Ishikawa (cell line): ENCODE measurements at regions not wholly inside any gene's neighbourhood (a gene's known extent, or its start where the extent isn't known, plus 50 kb on each side); places are given as distances from the start of the nearest gene placed in this dataset.

Experiments
- CEBPB ChIP-seq: IDR thresholded peaks from 2 replicates; pipeline ENCODE4 v1.6.1; 2012
- CREB1 ChIP-seq: IDR thresholded peaks from 2 replicates; pipeline ENCODE4 v1.6.1; 2012; ENCODE audit warnings: low read depth
- EGR1 ChIP-seq: IDR thresholded peaks from 2 replicates; pipeline ENCODE4 v1.6.1; 2012
- EP300 ChIP-seq: IDR thresholded peaks from 2 replicates; pipeline ENCODE4 v1.6.1; 2012; ENCODE audit warnings: borderline replicate concordance
- FOXM1 ChIP-seq: IDR thresholded peaks from 2 replicates; pipeline ENCODE4 v1.6.1; 2012; ENCODE audit warnings: low read depth, borderline replicate concordance
- NFIC ChIP-seq: IDR thresholded peaks from 2 replicates; pipeline ENCODE4 v1.6.1; 2012
- RAD21 ChIP-seq: IDR thresholded peaks from 2 replicates; pipeline ENCODE4 v1.6.1; 2012; ENCODE audit warnings: low read depth
- TAF1 ChIP-seq: IDR thresholded peaks from 2 replicates; pipeline ENCODE4 v1.6.1; 2012; ENCODE audit warnings: low read depth, mild to moderate bottlenecking
- TCF12 ChIP-seq: IDR thresholded peaks from 2 replicates; pipeline ENCODE4 v1.6.1; 2012; ENCODE audit warnings: low read depth
- TEAD4 ChIP-seq: IDR thresholded peaks from 2 replicates; pipeline ENCODE4 v1.6.1; 2012
- YY1 ChIP-seq: IDR thresholded peaks from 2 replicates; pipeline ENCODE4 v1.6.1; 2012; ENCODE audit warnings: low read depth
- ZBTB7A ChIP-seq: IDR thresholded peaks from 2 replicates; pipeline ENCODE4 v1.6.1; 2012; ENCODE audit warnings: low read depth
- TF ChIP-seq, protein P1 (sequence below): IDR thresholded peaks from 2 replicates; pipeline ENCODE4 v1.6.1; 2012
- TF ChIP-seq, protein P2 (sequence below): IDR thresholded peaks from 2 replicates; pipeline ENCODE4 v1.6.1; 2012; ENCODE audit warnings: low read depth, mild to moderate bottlenecking
- TF ChIP-seq, protein P3 (sequence below): IDR thresholded peaks from 2 replicates; pipeline ENCODE4 v1.6.1; 2012

DNA sequence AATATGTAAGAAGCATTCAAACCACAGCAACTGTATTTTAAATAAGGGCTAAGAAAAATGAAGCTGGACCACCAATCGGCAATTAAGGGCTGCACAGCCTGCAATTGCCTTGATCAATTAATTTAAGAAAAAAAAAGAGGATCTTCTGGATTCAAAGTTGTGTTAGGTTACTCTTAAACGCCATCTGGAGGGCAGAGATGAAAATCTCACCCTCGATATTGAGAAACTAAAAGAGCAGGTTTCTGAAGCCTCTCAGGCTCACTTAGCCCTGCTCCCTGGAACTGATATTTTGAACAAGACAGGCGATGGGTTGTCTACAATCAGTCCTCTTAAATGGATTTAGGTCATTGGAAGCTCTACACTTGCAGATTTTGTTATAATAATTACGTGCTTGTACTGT, 579.4 kb downstream of the GRXCR1 start:
- TF ChIP-seq, protein P1, sequence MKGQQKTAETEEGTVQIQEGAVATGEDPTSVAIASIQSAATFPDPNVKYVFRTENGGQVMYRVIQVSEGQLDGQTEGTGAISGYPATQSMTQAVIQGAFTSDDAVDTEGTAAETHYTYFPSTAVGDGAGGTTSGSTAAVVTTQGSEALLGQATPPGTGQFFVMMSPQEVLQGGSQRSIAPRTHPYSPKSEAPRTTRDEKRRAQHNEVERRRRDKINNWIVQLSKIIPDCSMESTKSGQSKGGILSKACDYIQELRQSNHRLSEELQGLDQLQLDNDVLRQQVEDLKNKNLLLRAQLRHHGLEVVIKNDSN = no peak
- TF ChIP-seq TAF1 = no peak
- peak; percentile 26; the same call in 1 of the 2 replicates for TF ChIP-seq RAD21
- TF ChIP-seq EP300 = no peak
- no peak for TF ChIP-seq EGR1

DNA sequence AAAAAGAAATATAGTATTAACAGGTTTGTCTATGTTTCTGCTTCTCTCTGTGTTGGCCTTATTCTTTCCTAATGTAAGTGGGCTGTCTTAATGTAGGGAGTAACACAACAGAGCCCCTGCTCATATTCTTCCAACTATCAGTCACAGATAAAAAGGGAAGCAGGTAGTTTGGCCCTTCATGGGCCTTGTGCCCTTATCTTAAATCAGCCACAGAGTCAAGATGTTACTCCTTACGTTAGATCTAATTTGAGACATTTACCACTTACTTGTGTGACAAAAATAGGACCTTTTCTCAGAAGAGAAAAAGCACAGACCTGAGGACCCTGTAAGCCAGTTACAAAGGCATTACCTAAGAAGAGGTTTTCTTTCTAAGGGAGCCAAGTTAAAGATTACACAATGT, 589.0 kb downstream of the GRXCR1 start:
- TF ChIP-seq CREB1 = no peak
- TF ChIP-seq TCF12 = no peak
- TF ChIP-seq CEBPB = no peak
- TF ChIP-seq, protein P2, sequence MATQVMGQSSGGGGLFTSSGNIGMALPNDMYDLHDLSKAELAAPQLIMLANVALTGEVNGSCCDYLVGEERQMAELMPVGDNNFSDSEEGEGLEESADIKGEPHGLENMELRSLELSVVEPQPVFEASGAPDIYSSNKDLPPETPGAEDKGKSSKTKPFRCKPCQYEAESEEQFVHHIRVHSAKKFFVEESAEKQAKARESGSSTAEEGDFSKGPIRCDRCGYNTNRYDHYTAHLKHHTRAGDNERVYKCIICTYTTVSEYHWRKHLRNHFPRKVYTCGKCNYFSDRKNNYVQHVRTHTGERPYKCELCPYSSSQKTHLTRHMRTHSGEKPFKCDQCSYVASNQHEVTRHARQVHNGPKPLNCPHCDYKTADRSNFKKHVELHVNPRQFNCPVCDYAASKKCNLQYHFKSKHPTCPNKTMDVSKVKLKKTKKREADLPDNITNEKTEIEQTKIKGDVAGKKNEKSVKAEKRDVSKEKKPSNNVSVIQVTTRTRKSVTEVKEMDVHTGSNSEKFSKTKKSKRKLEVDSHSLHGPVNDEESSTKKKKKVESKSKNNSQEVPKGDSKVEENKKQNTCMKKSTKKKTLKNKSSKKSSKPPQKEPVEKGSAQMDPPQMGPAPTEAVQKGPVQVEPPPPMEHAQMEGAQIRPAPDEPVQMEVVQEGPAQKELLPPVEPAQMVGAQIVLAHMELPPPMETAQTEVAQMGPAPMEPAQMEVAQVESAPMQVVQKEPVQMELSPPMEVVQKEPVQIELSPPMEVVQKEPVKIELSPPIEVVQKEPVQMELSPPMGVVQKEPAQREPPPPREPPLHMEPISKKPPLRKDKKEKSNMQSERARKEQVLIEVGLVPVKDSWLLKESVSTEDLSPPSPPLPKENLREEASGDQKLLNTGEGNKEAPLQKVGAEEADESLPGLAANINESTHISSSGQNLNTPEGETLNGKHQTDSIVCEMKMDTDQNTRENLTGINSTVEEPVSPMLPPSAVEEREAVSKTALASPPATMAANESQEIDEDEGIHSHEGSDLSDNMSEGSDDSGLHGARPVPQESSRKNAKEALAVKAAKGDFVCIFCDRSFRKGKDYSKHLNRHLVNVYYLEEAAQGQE = no peak
- no peak for TF ChIP-seq TAF1
- no peak for TF ChIP-seq NFIC
- no peak for TF ChIP-seq YY1
- TF ChIP-seq TEAD4 = no peak
- TF ChIP-seq, protein P3, sequence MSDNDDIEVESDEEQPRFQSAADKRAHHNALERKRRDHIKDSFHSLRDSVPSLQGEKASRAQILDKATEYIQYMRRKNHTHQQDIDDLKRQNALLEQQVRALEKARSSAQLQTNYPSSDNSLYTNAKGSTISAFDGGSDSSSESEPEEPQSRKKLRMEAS = no peak
- no peak for TF ChIP-seq ZBTB7A

DNA sequence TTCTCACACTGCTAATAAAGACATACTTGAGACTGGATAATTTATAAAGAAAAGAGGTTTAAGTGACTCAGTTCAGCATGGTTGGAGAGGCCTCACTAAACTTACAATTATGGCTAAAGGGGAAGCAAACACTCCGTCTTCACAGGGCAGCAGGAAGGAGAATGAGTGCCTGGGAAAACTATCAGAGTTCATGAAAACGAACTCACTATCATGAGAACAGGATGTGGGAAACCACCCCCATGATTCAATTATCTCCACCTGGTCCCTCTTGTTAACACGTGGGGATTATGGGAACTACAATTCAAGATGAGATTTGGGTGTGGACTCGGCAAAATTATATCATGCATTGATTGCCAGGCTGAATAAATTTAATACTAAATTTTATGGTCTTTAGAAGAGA, 592.7 kb downstream of the GRXCR1 start:
- no peak for TF ChIP-seq EP300
- TF ChIP-seq, protein P2 = no peak
- TF ChIP-seq, protein P3 = no peak
- no peak for TF ChIP-seq ZBTB7A
- no peak for TF ChIP-seq CEBPB
- no peak for TF ChIP-seq YY1
- no peak for TF ChIP-seq FOXM1
- TF ChIP-seq TCF12 = no peak
- no peak for TF ChIP-seq NFIC
- TF ChIP-seq TEAD4 = no peak
- no peak for TF ChIP-seq RAD21
- TF ChIP-seq, protein P1 = no peak
- no peak for TF ChIP-seq EGR1
- TF ChIP-seq CREB1 = no peak
- TF ChIP-seq TAF1 = no peak

DNA sequence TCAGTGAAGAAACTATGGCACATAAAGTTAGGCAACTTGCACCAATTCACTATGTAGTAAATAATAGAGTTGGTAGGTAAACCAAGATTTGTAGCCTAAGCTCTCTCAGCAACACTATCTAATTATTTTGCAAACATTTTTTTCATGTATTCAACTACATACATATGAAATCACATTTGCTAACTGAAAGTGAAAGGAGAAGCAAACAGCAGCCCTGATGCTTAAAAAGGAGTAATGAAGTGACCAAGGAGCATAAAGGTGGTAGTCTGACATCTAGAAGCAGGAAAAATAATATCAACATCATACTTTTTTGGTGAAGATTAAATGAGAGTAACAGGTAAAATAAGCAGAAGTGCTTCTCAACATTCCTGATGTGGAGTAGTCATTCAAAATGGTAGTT, 603.7 kb downstream of the GRXCR1 start:
- TF ChIP-seq, protein P2 = no peak
- TF ChIP-seq EGR1 = no peak
- no peak for TF ChIP-seq TAF1
- TF ChIP-seq YY1 = no peak
- TF ChIP-seq EP300 = no peak
- TF ChIP-seq NFIC = no peak
- TF ChIP-seq, protein P3 = no peak
- TF ChIP-seq, protein P1 = no peak
- no peak for TF ChIP-seq ZBTB7A
- TF ChIP-seq RAD21 = no peak
- TF ChIP-seq TCF12 = no peak
